ENCODE measurements at regions not wholly inside any gene's neighbourhood (a gene's known extent, or its start where the extent isn't known, plus 50 kb on each side); places are given as distances from the start of the nearest gene placed in this dataset.
"Not testable (repeated sequence)": the region's sequence is repeated elsewhere in the genome, so short reads cannot be mapped to it uniquely, and the experiment has no call there.

DNA sequence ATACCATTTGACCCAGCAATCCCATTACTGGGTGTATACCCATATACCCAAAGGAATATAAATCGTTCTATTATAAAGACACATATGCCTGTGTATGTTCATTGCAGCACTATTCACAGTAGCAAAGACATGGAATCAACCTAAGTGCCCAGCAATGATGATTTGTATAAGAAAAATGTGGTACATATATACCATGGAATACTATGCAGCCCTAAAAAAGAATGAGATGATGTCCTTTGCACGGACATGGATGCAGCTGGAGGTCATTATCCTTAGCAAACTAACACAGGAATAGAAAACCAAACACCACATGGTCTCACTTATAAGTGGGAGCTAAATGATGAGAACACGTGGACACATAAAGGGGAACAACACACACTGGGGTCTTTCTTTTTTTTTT is 155.0 kb upstream of the CPHXL start:
- TF ChIP-seq, protein P1, sequence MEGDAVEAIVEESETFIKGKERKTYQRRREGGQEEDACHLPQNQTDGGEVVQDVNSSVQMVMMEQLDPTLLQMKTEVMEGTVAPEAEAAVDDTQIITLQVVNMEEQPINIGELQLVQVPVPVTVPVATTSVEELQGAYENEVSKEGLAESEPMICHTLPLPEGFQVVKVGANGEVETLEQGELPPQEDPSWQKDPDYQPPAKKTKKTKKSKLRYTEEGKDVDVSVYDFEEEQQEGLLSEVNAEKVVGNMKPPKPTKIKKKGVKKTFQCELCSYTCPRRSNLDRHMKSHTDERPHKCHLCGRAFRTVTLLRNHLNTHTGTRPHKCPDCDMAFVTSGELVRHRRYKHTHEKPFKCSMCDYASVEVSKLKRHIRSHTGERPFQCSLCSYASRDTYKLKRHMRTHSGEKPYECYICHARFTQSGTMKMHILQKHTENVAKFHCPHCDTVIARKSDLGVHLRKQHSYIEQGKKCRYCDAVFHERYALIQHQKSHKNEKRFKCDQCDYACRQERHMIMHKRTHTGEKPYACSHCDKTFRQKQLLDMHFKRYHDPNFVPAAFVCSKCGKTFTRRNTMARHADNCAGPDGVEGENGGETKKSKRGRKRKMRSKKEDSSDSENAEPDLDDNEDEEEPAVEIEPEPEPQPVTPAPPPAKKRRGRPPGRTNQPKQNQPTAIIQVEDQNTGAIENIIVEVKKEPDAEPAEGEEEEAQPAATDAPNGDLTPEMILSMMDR (IDR thresholded peaks at IDR 0.05), result not testable (repeated sequence)
- not testable (repeated sequence) for TF ChIP-seq POLR2A (IDR thresholded peaks at IDR 0.05)
